ENCODE measurements at regions not wholly inside any gene's neighbourhood (a gene's known extent, or its start where the extent isn't known, plus 50 kb on each side); places are given as distances from the start of the nearest gene placed in this dataset.

DNA sequence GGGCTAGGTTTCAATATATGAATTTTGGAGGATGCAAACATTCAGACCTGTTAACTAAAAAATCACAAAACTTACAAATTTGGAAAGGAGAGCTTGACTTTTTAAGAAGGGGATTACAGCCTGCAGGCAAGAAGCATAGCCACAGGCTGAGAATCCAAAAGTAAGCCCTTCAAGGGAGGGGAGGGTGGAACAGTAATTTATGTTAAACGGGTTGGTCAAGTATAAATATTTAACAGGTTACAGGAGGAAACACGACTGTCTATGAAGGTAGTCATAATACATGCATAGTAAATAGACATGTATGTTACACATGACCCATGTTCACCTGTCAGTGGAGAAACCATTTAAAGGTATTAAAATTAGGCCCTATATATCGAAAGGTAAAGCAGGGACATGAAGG is 261.1 kb upstream of the RGS18 start:
- POLR2A ChIA-PET (ENCODE audit: unreplicated experiment) = no interaction called here

More for the DNA sequence above, 261.1 kb upstream of the RGS18 start:
- no peak overlapping the region for H3K4me3 ChIP-seq (ENCODE audit: insufficient read depth, low read depth, low read length)
- DNase-seq (no peak), ATAC-seq (ENCODE audit: low read depth) (no peak)
- intact Hi-C loops (cut with micrococcal nuclease) (no loop called here), dilution Hi-C loops (cut with HindIII; ENCODE audit: low sequenced_read_pairs, unreplicated experiment) (no loop called here), in situ Hi-C loops (cut with MboI; ENCODE audit: low sequenced_read_pairs) (no loop called here)
- no peak overlapping the region for H3K14ac ChIP-seq (replicated peaks; ENCODE audit: low read depth, low read length)
- TF ChIP-seq USF2 (IDR thresholded peaks at IDR 0.05; ENCODE audit: low read depth, low read length) = no peak
- TF ChIP-seq BHLHE40 (IDR thresholded peaks at IDR 0.05; ENCODE audit: low read depth, low read length) = no peak
- TF ChIP-seq SMC3 (IDR thresholded peaks at IDR 0.05; ENCODE audit: low read depth, low read length) = no peak
- TF ChIP-seq RAD21 (IDR thresholded peaks at IDR 0.05; ENCODE audit: low read length) = no peak
- TF ChIP-seq, protein P1, sequence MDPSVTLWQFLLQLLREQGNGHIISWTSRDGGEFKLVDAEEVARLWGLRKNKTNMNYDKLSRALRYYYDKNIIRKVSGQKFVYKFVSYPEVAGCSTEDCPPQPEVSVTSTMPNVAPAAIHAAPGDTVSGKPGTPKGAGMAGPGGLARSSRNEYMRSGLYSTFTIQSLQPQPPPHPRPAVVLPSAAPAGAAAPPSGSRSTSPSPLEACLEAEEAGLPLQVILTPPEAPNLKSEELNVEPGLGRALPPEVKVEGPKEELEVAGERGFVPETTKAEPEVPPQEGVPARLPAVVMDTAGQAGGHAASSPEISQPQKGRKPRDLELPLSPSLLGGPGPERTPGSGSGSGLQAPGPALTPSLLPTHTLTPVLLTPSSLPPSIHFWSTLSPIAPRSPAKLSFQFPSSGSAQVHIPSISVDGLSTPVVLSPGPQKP (IDR thresholded peaks at IDR 0.05; ENCODE audit: borderline replicate concordance, low read depth, low read length) = no peak
- H2BK5ac ChIP-seq (ENCODE audit: low read depth, low read length, poor library complexity, severe bottlenecking) = no peak overlapping the region
- no peak overlapping the region for H2AK5ac ChIP-seq (ENCODE audit: low read depth, low read length)
- no peak overlapping the region for H3K56ac ChIP-seq (ENCODE audit: extremely low read depth, insufficient read depth, low read length)
- H2BK120ac ChIP-seq (ENCODE audit: low read depth, low read length) = no peak overlapping the region
- H3K27ac ChIP-seq (ENCODE audit: insufficient read depth, low read length) = no peak overlapping the region
- no peaks in the 10 kb centered on the region for H3K9me1 ChIP-seq (ENCODE audit: insufficient read depth, low read length)
- H4K5ac ChIP-seq (ENCODE audit: low read depth, low read length) = no peak overlapping the region
- no peak overlapping the region for H2AFZ ChIP-seq (replicated peaks; ENCODE audit: low read length, poor library complexity)
- no peak overlapping the region for H3K23ac ChIP-seq (ENCODE audit: low read depth, low read length)
- H2BK15ac ChIP-seq (ENCODE audit: low read depth, low read length) = no peak overlapping the region
- no peak overlapping the region for H3K9ac ChIP-seq (ENCODE audit: low read depth, low read length)
- H3K4me1 ChIP-seq (ENCODE audit: control insufficient read depth, insufficient read depth, low read length) = no peaks in the 10 kb centered on the region
- no peak overlapping the region for H4K8ac ChIP-seq (ENCODE audit: low read depth in 2 of 2, low read length in 2 of 2)
- no peaks in the 10 kb centered on the region for H4K20me1 ChIP-seq (ENCODE audit: insufficient read depth, low read length)
- no peaks in the 10 kb centered on the region for H3K79me1 ChIP-seq (ENCODE audit: low read depth in 1 of 2, low read length in 2 of 2)
- H3K4me2 ChIP-seq (ENCODE audit: low read depth, low read length) = no peak overlapping the region
- H3K18ac ChIP-seq (ENCODE audit: low read depth, low read length) = no peak overlapping the region
- WGBS, 2 experiments (ENCODE audit: extremely low coverage in 2 of 2, insufficient read length in 1 of 2) = 100% methylated on average over 1 of the region's 3 CpGs; no CpG with 5 or more reads in 1 of the 2 experiments
- H3K27me3 ChIP-seq (ENCODE audit: control insufficient read depth, insufficient read depth, low read length) = no peaks in the 10 kb centered on the region
- no peak overlapping the region for H2BK20ac ChIP-seq (ENCODE audit: low read depth, low read length)
- H3K36me3 ChIP-seq (ENCODE audit: control insufficient read depth, insufficient read depth, low read length) = no peaks in the 10 kb centered on the region
- BruUV-seq (replicated peaks) = no TSS peak
- H4K91ac ChIP-seq (ENCODE audit: insufficient read depth, low read depth, low read length) = no peak overlapping the region
- no peak overlapping the region for H3K4ac ChIP-seq (ENCODE audit: low read depth, low read length)
- H3K9me3 ChIP-seq (ENCODE audit: control insufficient read depth, insufficient read depth, low read length) = no peaks in the 10 kb centered on the region
- CTCF ChIA-PET = no interaction called here
- no peak overlapping the region for H2AK9ac ChIP-seq (replicated peaks; ENCODE audit: low read depth, low read length, poor library complexity)

Measured in IMR-90 (cell line).